ENCODE measurements at regions not wholly inside any gene's neighbourhood (a gene's known extent, or its start where the extent isn't known, plus 50 kb on each side); places are given as distances from the start of the nearest gene placed in this dataset.

- no peak for TF ChIP-seq MAZ (CRISPR knock-in tag; conservative IDR thresholded peaks at IDR 0.05 in 1 of 2, IDR thresholded peaks at IDR 0.05 in 1 of 2)
- no peak for TF ChIP-seq JUN (IDR thresholded peaks at IDR 0.05; ENCODE audit: borderline replicate concordance, low read depth, low read length)
- no peak for TF ChIP-seq JUN (CRISPR knock-in tag; IDR thresholded peaks at IDR 0.05; ENCODE audit: borderline replicate concordance)
- TF ChIP-seq CTCF (IDR thresholded peaks at IDR 0.05 in 2 of 3, conservative IDR thresholded peaks at IDR 0.05 in 1 of 3; ENCODE audit: insufficient read depth in 2 of 3, low read depth in 1 of 3, low read length in 3 of 3): no peak
- no peak for TF ChIP-seq LARP7 (IDR thresholded peaks at IDR 0.05)
- TF ChIP-seq ELF4 (CRISPR knock-in tag; IDR thresholded peaks at IDR 0.05): no peak
- no peak for TF ChIP-seq KAT8 (IDR thresholded peaks at IDR 0.05; ENCODE audit: low read depth)
- TF ChIP-seq DPF2 (IDR thresholded peaks at IDR 0.05): no peak
Observed at GRCh38 chr2:150144546-150145298, 342.7 kb downstream of the RND3 start.

All from K562 (cell line).